ENCODE measurements at regions not wholly inside any gene's neighbourhood (a gene's known extent, or its start where the extent isn't known, plus 50 kb on each side); places are given as distances from the start of the nearest gene placed in this dataset.

GRCh38 chr6:109291902-109292301 lies 90.4 kb downstream of the CD164 start:
- DNase-seq (ENCODE audit: low spot score): no peak
- Histone ChIP-seq H3K36me3 (replicated peaks in 1 of 2; ENCODE audit: control insufficient read depth in 2 of 2, insufficient read depth in 2 of 2, low read length in 2 of 2) (no peaks in the 10 kb centered on the region), H2BK120ac (ENCODE audit: low read depth, low read length) (no peak overlapping the region), H3K27ac (replicated peaks; ENCODE audit: low read length) (no peak overlapping the region), H3K4me3 (ENCODE audit: low read length in 2 of 2) (no peak overlapping the region), H3K9me3 (replicated peaks in 1 of 2; ENCODE audit: control insufficient read depth in 2 of 2, insufficient read depth in 1 of 2, low read depth in 1 of 2, low read length in 2 of 2) (peaks cover 0 to 2% of the 10 kb centered on the region in 2 donors), H3K27me3 (ENCODE audit: control insufficient read depth in 3 of 3, insufficient read depth in 3 of 3, low read depth in 1 of 3, low read length in 3 of 3) (peaks cover 0 to 15% (median 0%) of the 10 kb centered on the region in 3 experiments), H2AFZ (ENCODE audit: low read length) (no peak overlapping the region), H3K14ac (ENCODE audit: low read length) (no peak overlapping the region), H4K91ac (ENCODE audit: low read depth, low read length, poor library complexity) (no peak overlapping the region), H4K8ac (ENCODE audit: low read depth, low read length) (no peak overlapping the region), H3K79me1 (ENCODE audit: low read depth, low read length) (no peaks in the 10 kb centered on the region), H2BK5ac (ENCODE audit: low read length) (no peak overlapping the region), H3K4ac (ENCODE audit: low read length) (no peak overlapping the region), H3K4me2 (ENCODE audit: insufficient read depth, low read length, poor library complexity, severe bottlenecking) (no peak overlapping the region), H2AK5ac (ENCODE audit: low read depth, low read length) (no peak overlapping the region), H3K23ac (ENCODE audit: low read depth, low read length, poor library complexity) (no peak overlapping the region), H2BK15ac (ENCODE audit: low read length) (no peak overlapping the region), H3K4me1 (ENCODE audit: control insufficient read depth in 2 of 2, insufficient read depth in 1 of 2, low read depth in 1 of 2, low read length in 2 of 2) (peaks cover 4 to 7% of the 10 kb centered on the region in 2 donors), H3K9ac (ENCODE audit: low read depth, low read length, poor library complexity) (no peak overlapping the region), H3K18ac (ENCODE audit: low read length) (no peak overlapping the region), H2BK12ac (ENCODE audit: low read length) (no peak overlapping the region)
- no CpG with 5 or more reads among the region's 2 CpGs for WGBS, 2 donors (ENCODE audit: extremely low coverage in 2 of 2, insufficient read length in 2 of 2, insufficient replicate concordance in 1 of 2)

- H3K27ac ChIP-seq (replicated peaks; ENCODE audit: low read length): no peak overlapping the region
- no peak overlapping the region for H3K18ac ChIP-seq (ENCODE audit: low read length)
- no peak for DNase-seq (ENCODE audit: low spot score)
- H3K14ac ChIP-seq (ENCODE audit: low read length): no peak overlapping the region
- H3K36me3 ChIP-seq (replicated peaks in 1 of 2; ENCODE audit: control insufficient read depth in 2 of 2, insufficient read depth in 2 of 2, low read length in 2 of 2): no peaks in the 10 kb centered on the region
- peaks cover 0 to 17% (median 0%) of the 10 kb centered on the region in 3 experiments for H3K27me3 ChIP-seq (ENCODE audit: control insufficient read depth in 3 of 3, insufficient read depth in 3 of 3, low read depth in 1 of 3, low read length in 3 of 3)
- no peak overlapping the region for H2AFZ ChIP-seq (ENCODE audit: low read length)
- no peak overlapping the region for H2BK120ac ChIP-seq (ENCODE audit: low read depth, low read length)
- H3K4ac ChIP-seq (ENCODE audit: low read length): no peak overlapping the region
- no peak overlapping the region for H4K8ac ChIP-seq (ENCODE audit: low read depth, low read length)
- no peak overlapping the region for H3K9ac ChIP-seq (ENCODE audit: low read depth, low read length, poor library complexity)
- no peak overlapping the region for H3K4me3 ChIP-seq (ENCODE audit: low read length in 2 of 2)
- H3K9me3 ChIP-seq (replicated peaks in 1 of 2; ENCODE audit: control insufficient read depth in 2 of 2, insufficient read depth in 1 of 2, low read depth in 1 of 2, low read length in 2 of 2): peaks cover 0 to 2% of the 10 kb centered on the region in 2 donors
- no peak overlapping the region for H2BK5ac ChIP-seq (ENCODE audit: low read length)
- H3K4me1 ChIP-seq (ENCODE audit: control insufficient read depth in 2 of 2, insufficient read depth in 1 of 2, low read depth in 1 of 2, low read length in 2 of 2): peaks cover 4 to 7% of the 10 kb centered on the region in 2 donors
- H2BK15ac ChIP-seq (ENCODE audit: low read length): no peak overlapping the region
- H3K79me1 ChIP-seq (ENCODE audit: low read depth, low read length): no peaks in the 10 kb centered on the region
- peak overlapping the region; percentile 26 for H2AK5ac ChIP-seq (ENCODE audit: low read depth, low read length)
- H4K91ac ChIP-seq (ENCODE audit: low read depth, low read length, poor library complexity): no peak overlapping the region
- H3K4me2 ChIP-seq (ENCODE audit: insufficient read depth, low read length, poor library complexity, severe bottlenecking): no peak overlapping the region
- H3K23ac ChIP-seq (ENCODE audit: low read depth, low read length, poor library complexity): no peak overlapping the region
- no peak overlapping the region for H2BK12ac ChIP-seq (ENCODE audit: low read length)
- WGBS, 2 donors (ENCODE audit: extremely low coverage in 2 of 2, insufficient read length in 2 of 2, insufficient replicate concordance in 1 of 2): no CpG with 5 or more reads among the region's 56 CpGs
Measured at GRCh38 chr6:109290143-109290931, 91.9 kb downstream of the CD164 start.

- Histone ChIP-seq H4K8ac (ENCODE audit: low read depth, low read length) (no peak overlapping the region), H2AFZ (ENCODE audit: low read length) (no peak overlapping the region), H4K91ac (ENCODE audit: low read depth, low read length, poor library complexity) (no peak overlapping the region), H3K36me3 (replicated peaks in 1 of 2; ENCODE audit: control insufficient read depth in 2 of 2, insufficient read depth in 2 of 2, low read length in 2 of 2) (no peaks in the 10 kb centered on the region), H3K14ac (ENCODE audit: low read length) (no peak overlapping the region), H3K27me3 (ENCODE audit: control insufficient read depth in 3 of 3, insufficient read depth in 3 of 3, low read depth in 1 of 3, low read length in 3 of 3) (peaks cover 0 to 17% (median 0%) of the 10 kb centered on the region in 3 experiments), H3K4ac (ENCODE audit: low read length) (no peak overlapping the region), H3K9me3 (replicated peaks in 1 of 2; ENCODE audit: control insufficient read depth in 2 of 2, insufficient read depth in 1 of 2, low read depth in 1 of 2, low read length in 2 of 2) (peaks cover 0 to 2% of the 10 kb centered on the region in 2 donors), H3K4me2 (ENCODE audit: insufficient read depth, low read length, poor library complexity, severe bottlenecking) (no peak overlapping the region), H2BK12ac (ENCODE audit: low read length) (no peak overlapping the region), H3K27ac (replicated peaks; ENCODE audit: low read length) (no peak overlapping the region), H3K18ac (ENCODE audit: low read length) (no peak overlapping the region), H2BK15ac (ENCODE audit: low read length) (no peak overlapping the region), H3K9ac (ENCODE audit: low read depth, low read length, poor library complexity) (no peak overlapping the region), H3K4me1 (ENCODE audit: control insufficient read depth in 2 of 2, insufficient read depth in 1 of 2, low read depth in 1 of 2, low read length in 2 of 2) (no peaks in the 10 kb centered on the region), H2BK5ac (ENCODE audit: low read length) (no peak overlapping the region), H3K4me3 (ENCODE audit: low read length in 2 of 2) (no peak overlapping the region), H2BK120ac (ENCODE audit: low read depth, low read length) (no peak overlapping the region), H3K79me1 (ENCODE audit: low read depth, low read length) (no peaks in the 10 kb centered on the region), H3K23ac (ENCODE audit: low read depth, low read length, poor library complexity) (no peak overlapping the region), H2AK5ac (ENCODE audit: low read depth, low read length) (no peak overlapping the region)
- no peak for DNase-seq (ENCODE audit: low spot score)
- no CpG with 5 or more reads among the region's 3 CpGs for WGBS, 2 donors (ENCODE audit: extremely low coverage in 2 of 2, insufficient read length in 2 of 2, insufficient replicate concordance in 1 of 2)
Measured at GRCh38 chr6:109285366-109285765, 96.9 kb downstream of the CD164 start.

- Histone ChIP-seq H3K4me2 (ENCODE audit: insufficient read depth, low read length, poor library complexity, severe bottlenecking) (no peak overlapping the region), H3K4ac (ENCODE audit: low read length) (no peak overlapping the region), H2BK15ac (ENCODE audit: low read length) (no peak overlapping the region), H4K91ac (ENCODE audit: low read depth, low read length, poor library complexity) (no peak overlapping the region), H3K27ac (replicated peaks; ENCODE audit: low read length) (no peak overlapping the region), H2BK12ac (ENCODE audit: low read length) (no peak overlapping the region), H3K23ac (ENCODE audit: low read depth, low read length, poor library complexity) (no peak overlapping the region), H3K36me3 (replicated peaks in 1 of 2; ENCODE audit: control insufficient read depth in 2 of 2, insufficient read depth in 2 of 2, low read length in 2 of 2) (no peaks in the 10 kb centered on the region), H3K4me1 (ENCODE audit: control insufficient read depth in 2 of 2, insufficient read depth in 1 of 2, low read depth in 1 of 2, low read length in 2 of 2) (no peaks in the 10 kb centered on the region), H2AFZ (ENCODE audit: low read length) (no peak overlapping the region), H3K9ac (ENCODE audit: low read depth, low read length, poor library complexity) (no peak overlapping the region), H3K14ac (ENCODE audit: low read length) (no peak overlapping the region), H3K27me3 (ENCODE audit: control insufficient read depth in 3 of 3, insufficient read depth in 3 of 3, low read depth in 1 of 3, low read length in 3 of 3) (peaks cover 0 to 17% (median 0%) of the 10 kb centered on the region in 3 experiments), H4K8ac (ENCODE audit: low read depth, low read length) (no peak overlapping the region), H3K79me1 (ENCODE audit: low read depth, low read length) (no peaks in the 10 kb centered on the region), H3K9me3 (replicated peaks in 1 of 2; ENCODE audit: control insufficient read depth in 2 of 2, insufficient read depth in 1 of 2, low read depth in 1 of 2, low read length in 2 of 2) (peaks cover 0 to under 1% of the 10 kb centered on the region in 2 donors), H2BK120ac (ENCODE audit: low read depth, low read length) (no peak overlapping the region), H3K18ac (ENCODE audit: low read length) (no peak overlapping the region), H2BK5ac (ENCODE audit: low read length) (no peak overlapping the region), H3K4me3 (ENCODE audit: low read length in 2 of 2) (no peak overlapping the region), H2AK5ac (ENCODE audit: low read depth, low read length) (no peak overlapping the region)
- no peak for DNase-seq (ENCODE audit: low spot score)
- no CpG with 5 or more reads among the region's 2 CpGs for WGBS, 2 donors (ENCODE audit: extremely low coverage in 2 of 2, insufficient read length in 2 of 2, insufficient replicate concordance in 1 of 2)
Measured at GRCh38 chr6:109284675-109285074, 97.6 kb downstream of the CD164 start.

All from neuronal stem cell (in vitro differentiated cells).